Neural cell (in vitro differentiated cells): ENCODE measurements at regions not wholly inside any gene's neighbourhood (a gene's known extent, or its start where the extent isn't known, plus 50 kb on each side); places are given as distances from the start of the nearest gene placed in this dataset.

Experiments used
- CTCF ChIP-seq: fragments of 450-650 bp; IDR thresholded peaks from 2 replicates; pipeline ENCODE4 v1.5.1; 2014; ENCODE audit warnings: antibody characterized with exemption, mild to moderate bottlenecking, moderate library complexity; ENCODE audit not compliant: poor library complexity, severe bottlenecking
- EZH2 ChIP-seq: fragments of 200-600, 300-800 bp; shearing (Covaris generic), sonication (generic); IDR thresholded peaks from 2 replicates; pipeline ENCODE4 v1.6.1; 2014; ENCODE audit warnings: antibody characterized with exemption, low read length, borderline replicate concordance, mild to moderate bottlenecking; ENCODE audit not compliant: insufficient read depth, poor library complexity, severe bottlenecking
- RAD21 ChIP-seq: fragments of 450-650 bp; conservative IDR thresholded peaks from 2 replicates; pipeline ENCODE4 v1.6.1; 2014; ENCODE audit warnings: antibody characterized with exemption, mild to moderate bottlenecking, moderate library complexity
- REST ChIP-seq: IDR thresholded peaks from 2 replicates; pipeline ENCODE4 v1.6.1; 2012; ENCODE audit warnings: borderline replicate concordance

- no peak for TF ChIP-seq CTCF
- no peak for TF ChIP-seq EZH2
- no peak for TF ChIP-seq RAD21
- no peak for TF ChIP-seq REST
Observed at GRCh38 chr4:105074097-105074496, 72.6 kb upstream of the TET2 start.
